ENCODE measurements at regions not wholly inside any gene's neighbourhood (a gene's known extent, or its start where the extent isn't known, plus 50 kb on each side); places are given as distances from the start of the nearest gene placed in this dataset.

GRCh38 chr3:139157161-139157932 is 112.7 kb upstream of the PRR23C start:
- intact Hi-C loops (cut with DNase I; ENCODE audit: low total_unique reads) = no loop called here
- Histone ChIP-seq H3K27ac (no peak overlapping the region), H3K36me3 (no peaks in the 10 kb centered on the region), H3K9me3 (no peaks in the 10 kb centered on the region), H3K4me1 (no peaks in the 10 kb centered on the region), H3K27me3 (peaks cover 0 to 6% of the 10 kb centered on the region in 2 donors), H3K4me3 (no peak overlapping the region)
- no peak for DNase-seq
- TF ChIP-seq CTCF (IDR thresholded peaks at IDR 0.05) = no peak

- H3K4me1 ChIP-seq = no peaks in the 10 kb centered on the region
- no peaks in the 10 kb centered on the region for H3K36me3 ChIP-seq
- no peaks in the 10 kb centered on the region for H3K9me3 ChIP-seq
- no peak overlapping the region for H3K4me3 ChIP-seq
- H3K27me3 ChIP-seq = peaks cover 0 to 6% of the 10 kb centered on the region in 2 donors
- H3K27ac ChIP-seq = no peak overlapping the region
- intact Hi-C loops (cut with DNase I; ENCODE audit: low total_unique reads) = no loop called here
- no peak for TF ChIP-seq CTCF (IDR thresholded peaks at IDR 0.05)
- DNase-seq = no peak
Observed at GRCh38 chr3:139159356-139159755, 114.7 kb upstream of the PRR23C start.

- H3K36me3 ChIP-seq = no peaks in the 10 kb centered on the region
- intact Hi-C loops (cut with DNase I; ENCODE audit: low total_unique reads) = no loop called here
- no peaks in the 10 kb centered on the region for H3K27me3 ChIP-seq
- no peak overlapping the region for H3K27ac ChIP-seq
- no peak for TF ChIP-seq CTCF (IDR thresholded peaks at IDR 0.05)
- peak overlapping the region in 1 of 2 donors; percentile 38 for H3K4me3 ChIP-seq
- no peaks in the 10 kb centered on the region for H3K4me1 ChIP-seq
- DNase-seq = no peak
- H3K9me3 ChIP-seq = peaks cover 0 to 10% (median 9%) of the 10 kb centered on the region in 3 donors
Observed at GRCh38 chr3:139173372-139174108, 128.8 kb upstream of the PRR23C start.

GRCh38 chr3:139180489-139180888 is 135.8 kb upstream of the PRR23C start:
- Histone ChIP-seq H3K36me3 (no peaks in the 10 kb centered on the region), H3K27ac (no peak overlapping the region), H3K4me1 (no peaks in the 10 kb centered on the region), H3K9me3 (peaks cover 0 to 15% (median 5%) of the 10 kb centered on the region in 3 donors), H3K4me3 (no peak overlapping the region), H3K27me3 (no peaks in the 10 kb centered on the region)
- TF ChIP-seq CTCF (IDR thresholded peaks at IDR 0.05) = no peak
- DNase-seq = no peak
- intact Hi-C loops (cut with DNase I; ENCODE audit: low total_unique reads) = no loop called here

GRCh38 chr3:139182143-139182542 is 137.5 kb upstream of the PRR23C start:
- Histone ChIP-seq H3K4me1 (no peaks in the 10 kb centered on the region), H3K36me3 (no peaks in the 10 kb centered on the region), H3K27me3 (no peaks in the 10 kb centered on the region), H3K9me3 (peaks cover 0 to 15% (median 5%) of the 10 kb centered on the region in 3 donors), H3K27ac (no peak overlapping the region), H3K4me3 (no peak overlapping the region)
- DNase-seq = no peak
- intact Hi-C loops (cut with DNase I; ENCODE audit: low total_unique reads) = no loop called here
- no peak for TF ChIP-seq CTCF (IDR thresholded peaks at IDR 0.05)

Data from tibial artery (tissue), 4 donors.